HEK293T (cell line): ENCODE measurements at regions not wholly inside any gene's neighbourhood (a gene's known extent, or its start where the extent isn't known, plus 50 kb on each side); places are given as distances from the start of the nearest gene placed in this dataset.

Source experiments
- CTCF ChIA-PET: fragments of 350-600 bp; formaldehyde crosslinking; extraction: SDS; loops from one replicate; lab custom pipeline; 2021; ENCODE audit warnings: antibody characterized with exemption, inconsistent platforms; lab: Yijun Ruan, JAX
- POLR2A ChIA-PET: fragments of 350-600 bp; formaldehyde crosslinking; extraction: SDS; loops from one replicate; lab custom pipeline; 2020; ENCODE audit warnings: antibody characterized with exemption, inconsistent platforms; lab: Yijun Ruan, JAX
- DNase-seq: peaks from one replicate; pipeline ENCODE4 v3.0.0; 2012; ENCODE audit warnings: mixed read lengths; ENCODE audit errors: extremely low spot score
- BHLHE40 ChIP-seq: fragments of 450-650 bp; IDR thresholded peaks from 2 replicates; pipeline ENCODE4 v1.6.1; 2016; ENCODE audit warnings: mild to moderate bottlenecking, moderate library complexity, borderline replicate concordance
- CTBP1 ChIP-seq: fragments of 450-650 bp; IDR thresholded peaks from 2 replicates; pipeline ENCODE4 v1.6.1; 2016; ENCODE audit warnings: borderline replicate concordance
- ELF4 ChIP-seq: fragments of 450-650 bp; IDR thresholded peaks from 2 replicates; pipeline ENCODE4 v1.6.1; 2017; ENCODE audit warnings: antibody characterized with exemption
- FOXA1 ChIP-seq: fragments of 450-650 bp; IDR thresholded peaks from 2 replicates; pipeline ENCODE4 v1.6.1; 2016; ENCODE audit warnings: mild to moderate bottlenecking
- FOXM1 ChIP-seq: fragments of 450-650 bp; IDR thresholded peaks from 2 replicates; pipeline ENCODE4 v1.6.1; 2017; ENCODE audit warnings: mild to moderate bottlenecking, borderline replicate concordance
- PKNOX1 ChIP-seq: fragments of 450-650 bp; IDR thresholded peaks from 2 replicates; pipeline ENCODE4 v1.6.1; 2016
- SP1 ChIP-seq: fragments of 450-650 bp; IDR thresholded peaks from 2 replicates; pipeline ENCODE4 v1.6.1; 2017
- SUZ12 ChIP-seq: fragments of 450-650 bp; IDR thresholded peaks from 2 replicates; pipeline ENCODE4 v1.6.1; 2016; ENCODE audit warnings: mild to moderate bottlenecking
- TARDBP ChIP-seq: fragments of 450-650 bp; IDR thresholded peaks from 2 replicates; pipeline ENCODE4 v1.6.1; 2016
- ZNF384 ChIP-seq: fragments of 450-650 bp; IDR thresholded peaks from 2 replicates; pipeline ENCODE4 v1.6.1; 2016

- ChIA-PET POLR2A (no interaction called here), CTCF (interaction anchor here (0.6 kb wide), 1 partner anchor 29 kb away, joined by 3 read pairs; no protein-coding TSS in a partner anchor)
- TF ChIP-seq TARDBP (no peak), PKNOX1 (no peak), FOXM1 (no peak), SUZ12 (no peak), BHLHE40 (no peak), CTBP1 (no peak), SP1 (no peak), ZNF384 (no peak), FOXA1 (no peak), ELF4 (no peak)
- no peak for DNase-seq
Observed at GRCh38 chr11:115555336-115556090, 51.3 kb upstream of the CADM1 start.
